HCT116 (cell line): ENCODE measurements at regions not wholly inside any gene's neighbourhood (a gene's known extent, or its start where the extent isn't known, plus 50 kb on each side); places are given as distances from the start of the nearest gene placed in this dataset.

Source experiments
- ATAC-seq: fragments of 200-7000 bp; cut with Tn5 transposase; 2 replicates; pipeline ENCODE4 v1.9.1; 2020; ENCODE audit warnings: mild to moderate bottlenecking, moderate library complexity
- BruUV-seq: library from RNA; stranded (reverse); fragments of 400-500 nt; replicated peaks from 2 replicates; lab custom pipeline; 2021; lab: Mats Ljungman, UMichigan
- CTCF ChIA-PET: fragments of 300-600 bp; sonication (Branson Sonifier 250); formaldehyde crosslinking; loops from one replicate; lab custom pipeline; 2021; ENCODE audit warnings: antibody characterized with exemption; lab: Charles Lee
- POLR2A ChIA-PET: fragments of 300-600, 350-600 bp; sonication (Branson Sonifier 250); formaldehyde crosslinking; loops from one replicate; lab custom pipeline; 2021; ENCODE audit warnings: antibody characterized with exemption; lab: Charles Lee
- RAD21 ChIA-PET, 2 experiments: fragments of 300-600 bp; sonication (Branson Sonifier 250); formaldehyde crosslinking; loops; one replicate each; lab custom pipeline; 2023; ENCODE audit warnings: low total read pairs in 2 of 2; ENCODE audit not compliant: uncharacterized antibody in 2 of 2, unreplicated experiment in 2 of 2, low non-redundant PET in 1 of 2; lab: Charles Lee
- DNase-seq: peaks from one replicate; pipeline ENCODE4 v3.0.0-alpha.2; 2010; ENCODE audit warnings: low read depth, low spot score
- H2AFZ ChIP-seq: fragments of 200-600 bp; shearing (Covaris generic), sonication (generic); 2 replicates; pipeline ENCODE4 v1.6.1; 2017; ENCODE audit warnings: low read depth, mixed run types, mixed read lengths, antibody characterized with exemption, low read length; ENCODE audit not compliant: poor library complexity, severe bottlenecking
- H3K27ac ChIP-seq: 2 replicates; pipeline ENCODE4 v1.5.1; 2012; ENCODE audit warnings: low read depth, low read length
- H3K27me3 ChIP-seq: fragments of 200-600 bp; sonication (generic); 2 replicates; pipeline ENCODE4 v1.6.1; 2016; ENCODE audit warnings: mixed run types, low read length, mixed read lengths; ENCODE audit not compliant: insufficient read depth
- H3K36me3 ChIP-seq, 2 experiments: fragments of 200-500 bp in 1 of 2; fragments of 200-600 bp in 1 of 2; sonication (Bioruptor generic) in 1 of 2; sonication (generic) in 1 of 2; 2 replicates each; pipeline versions ENCODE4 v1.5.1 to v1.6.1; 2014 to 2016; ENCODE audit warnings: low read length in 2 of 2, inconsistent platforms in 1 of 2, mixed read lengths in 1 of 2, mixed run types in 1 of 2; ENCODE audit not compliant: insufficient read depth in 2 of 2, control insufficient read depth in 1 of 2
- H3K4me1 ChIP-seq, 2 experiments: fragments of 200-600 bp in 1 of 2; sonication (generic) in 1 of 2; 2 replicates each; pipeline versions ENCODE4 v1.5.1 to v1.6.1; 2012 to 2017; ENCODE audit warnings: low read length in 2 of 2, inconsistent platforms in 1 of 2, mild to moderate bottlenecking in 1 of 2, mixed read lengths in 1 of 2, mixed run types in 1 of 2, moderate library complexity in 1 of 2; ENCODE audit not compliant: insufficient read depth in 2 of 2, control insufficient read depth in 1 of 2
- H3K4me2 ChIP-seq: fragments of 200-600 bp; sonication (generic); 2 replicates; pipeline ENCODE4 v1.6.1; 2017; ENCODE audit warnings: mixed run types, low read length, mixed read lengths
- H3K4me3 ChIP-seq, 2 experiments: fragments of 200-600 bp in 1 of 2; sonication (generic) in 1 of 2; replicated peaks in 1 of 2; 2 replicates each; pipeline ENCODE4 v1.5.1; 2011 to 2016; ENCODE audit warnings: low read length in 2 of 2, control low read depth in 1 of 2, low read depth in 1 of 2, mild to moderate bottlenecking in 1 of 2, mixed read lengths in 1 of 2, mixed run types in 1 of 2
- H3K79me2 ChIP-seq: fragments of 200-600 bp; sonication (generic); 2 replicates; pipeline ENCODE4 v1.6.1; 2017; ENCODE audit warnings: mild to moderate bottlenecking, mixed run types, low read length, moderate library complexity, mixed read lengths; ENCODE audit not compliant: insufficient read depth
- H3K9ac ChIP-seq: fragments of 200-600 bp; sonication (generic); 2 replicates; pipeline ENCODE4 v1.6.1; 2016; ENCODE audit warnings: low read length, mixed read lengths
- H3K9me2 ChIP-seq: fragments of 200-600 bp; sonication (generic), shearing (Covaris generic); 2 replicates; pipeline ENCODE4 v1.6.1; 2017; ENCODE audit warnings: mixed run types, mild to moderate bottlenecking, moderate library complexity; ENCODE audit not compliant: insufficient read depth
- H3K9me3 ChIP-seq, 2 experiments: fragments of 200-500 bp in 1 of 2; fragments of 200-600 bp in 1 of 2; sonication (Bioruptor generic) in 1 of 2; sonication (generic) in 1 of 2; 2 replicates each; pipeline ENCODE4 v1.6.1; 2014 to 2017; ENCODE audit warnings: low read length in 2 of 2, mixed read lengths in 2 of 2, inconsistent platforms in 1 of 2, low read depth in 1 of 2, mild to moderate bottlenecking in 1 of 2, mixed run types in 1 of 2, moderate library complexity in 1 of 2; ENCODE audit not compliant: control insufficient read depth in 1 of 2, insufficient read depth in 1 of 2
- H4K20me1 ChIP-seq: fragments of 200-600 bp; sonication (generic), shearing (Covaris generic); 2 replicates; pipeline ENCODE4 v1.6.1; 2017; ENCODE audit warnings: mixed run types, mild to moderate bottlenecking, moderate library complexity; ENCODE audit not compliant: insufficient read depth
- CBX3 ChIP-seq: IDR thresholded peaks from 2 replicates; pipeline ENCODE4 v1.6.1; 2012; ENCODE audit warnings: low read depth
- CEBPB ChIP-seq: IDR thresholded peaks from 2 replicates; pipeline ENCODE4 v1.6.1; 2012; ENCODE audit warnings: low read depth
- ELF1 ChIP-seq: IDR thresholded peaks from 2 replicates; pipeline ENCODE4 v1.6.1; 2012; ENCODE audit warnings: low read depth, borderline replicate concordance
- EZH2 ChIP-seq: fragments of 200-600 bp; sonication (generic); IDR thresholded peaks from 2 replicates; pipeline ENCODE4 v1.6.1; 2017; ENCODE audit warnings: antibody characterized with exemption, mixed run types
- FOSL1 ChIP-seq: IDR thresholded peaks from 2 replicates; pipeline ENCODE4 v1.6.1; 2012; ENCODE audit warnings: low read depth
- POLR2AphosphoS5 ChIP-seq: IDR thresholded peaks from 2 replicates; pipeline ENCODE4 v1.6.1; 2011; ENCODE audit warnings: mild to moderate bottlenecking, low read depth, low read length, moderate library complexity
- SIN3A ChIP-seq: IDR thresholded peaks from 2 replicates; pipeline ENCODE4 v1.6.1; 2012; ENCODE audit warnings: low read depth
- SP1 ChIP-seq: IDR thresholded peaks from 2 replicates; pipeline ENCODE4 v1.6.1; 2012; ENCODE audit warnings: low read depth
- ZBTB33 ChIP-seq: IDR thresholded peaks from 2 replicates; pipeline ENCODE4 v1.6.1; 2011; ENCODE audit warnings: mild to moderate bottlenecking, low read length, moderate library complexity; ENCODE audit not compliant: insufficient replicate concordance; ENCODE audit errors: extremely low read depth
- ZNF274 ChIP-seq: fragments of 200-500 bp; sonication (Bioruptor generic); IDR thresholded peaks from 2 replicates; pipeline ENCODE4 v1.6.1; 2014; ENCODE audit warnings: mild to moderate bottlenecking, low read depth, low read length, inconsistent platforms
- intact Hi-C: fragments of 100-400 bp; cut with micrococcal nuclease; formaldehyde crosslinking; loops from 2 replicates; pipeline ENCODE4 v1.10.0; 2022

DNA sequence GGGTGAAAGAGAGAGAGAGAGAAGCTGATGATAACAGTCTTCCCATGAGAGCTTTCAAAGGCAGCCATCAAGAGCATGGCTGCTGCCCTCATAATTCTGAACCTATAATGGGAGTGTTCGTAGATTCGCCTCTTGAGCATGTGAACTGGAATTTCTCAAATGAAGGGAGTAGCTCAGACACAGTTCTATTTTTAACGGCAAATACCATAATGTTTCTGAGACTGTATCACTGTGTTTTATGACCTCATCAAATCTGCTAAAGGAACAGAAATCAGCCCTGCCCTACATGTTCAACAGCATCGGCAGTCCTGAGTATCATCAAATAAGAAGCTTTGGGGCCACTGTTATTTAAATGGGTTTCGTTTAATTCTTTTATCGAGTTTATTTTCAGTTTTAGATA is 645.6 kb downstream of the GALR1 start (continued):
- no peak for TF ChIP-seq ZBTB33
- no peak for TF ChIP-seq SIN3A

DNA sequence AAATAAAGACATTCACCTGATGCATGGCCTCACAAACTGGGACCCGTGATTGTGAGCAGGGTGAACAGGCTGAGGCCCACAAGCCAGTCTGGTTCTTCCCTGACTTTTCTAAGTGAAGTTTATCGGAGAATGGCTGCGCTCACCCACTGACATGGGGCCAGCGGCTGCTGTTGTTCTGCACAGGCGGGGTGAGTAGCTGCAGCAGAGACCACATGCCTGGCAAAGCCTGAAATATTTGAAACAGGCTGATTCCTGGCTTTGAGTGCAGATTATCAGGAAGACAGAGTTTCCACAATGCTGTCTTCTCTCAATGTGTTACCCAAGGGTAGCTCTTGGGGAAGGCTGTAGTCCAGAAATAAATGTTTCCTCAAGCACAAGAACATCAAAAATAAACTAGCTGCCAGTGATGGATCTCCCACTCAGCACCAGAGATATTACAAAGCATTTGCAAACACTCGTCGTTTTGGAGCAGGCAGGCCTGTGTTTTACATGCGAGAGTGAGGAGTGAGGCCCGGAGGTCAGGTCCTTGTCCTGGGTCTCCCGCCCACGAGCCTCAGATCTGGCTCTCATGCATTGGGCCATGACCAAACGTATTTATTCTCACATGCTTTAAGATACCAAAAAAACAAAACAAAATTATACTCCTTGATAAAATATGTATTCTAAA is 647.1 kb downstream of the GALR1 start:
- ATAC-seq (no peak), DNase-seq (no peak)
- RAD21 ChIA-PET: no interaction called here
- H3K4me3 ChIP-seq: no peak overlapping the region
- H3K9me2 ChIP-seq: no peaks in the 10 kb centered on the region
- H2AFZ ChIP-seq: no peak overlapping the region
- H4K20me1 ChIP-seq: no peaks in the 10 kb centered on the region
- CTCF ChIA-PET: no interaction called here
- H3K27me3 ChIP-seq: no peaks in the 10 kb centered on the region
- POLR2A ChIA-PET: no interaction called here
- intact Hi-C loops: no loop called here
- no peaks in the 10 kb centered on the region for H3K79me2 ChIP-seq
- peaks cover 0 to 16% of the 10 kb centered on the region in 2 experiments; a peak in 2 of 4 replicates for H3K9me3 ChIP-seq
- no TSS peak for BruUV-seq
- no peak overlapping the region for H3K27ac ChIP-seq
- no peak overlapping the region for H3K9ac ChIP-seq
- H3K36me3 ChIP-seq: no peaks in the 10 kb centered on the region
- no peaks in the 10 kb centered on the region for H3K4me1 ChIP-seq
- TF ChIP-seq CBX3 (no peak), CEBPB (no peak), POLR2AphosphoS5 (no peak), SIN3A (no peak), EZH2 (no peak), FOSL1 (no peak), SP1 (no peak), ZBTB33 (no peak), ELF1 (no peak), ZNF274 (no peak)
- no peak overlapping the region for H3K4me2 ChIP-seq
